Neural cell (in vitro differentiated cells): ENCODE measurements at regions not wholly inside any gene's neighbourhood (a gene's known extent, or its start where the extent isn't known, plus 50 kb on each side); places are given as distances from the start of the nearest gene placed in this dataset.

Experiments used
- H2AFZ ChIP-seq: fragments of 200-600, 300-800 bp; sonication (generic), shearing (Covaris generic); 2 replicates; pipeline ENCODE4 v1.6.0; 2014; ENCODE audit warnings: low read depth, mild to moderate bottlenecking, antibody characterized with exemption, low read length, moderate library complexity
- H3F3A ChIP-seq: fragments of 200-600 bp; shearing (Covaris generic); 2 replicates; pipeline ENCODE4 v1.6.1; 2016; ENCODE audit warnings: mild to moderate bottlenecking, moderate library complexity, mixed read lengths, antibody characterized with exemption, low read length; ENCODE audit not compliant: insufficient read depth, poor library complexity, severe bottlenecking
- H3K27ac ChIP-seq: fragments of 200-600, 300-800 bp; sonication (generic), shearing (Covaris generic); 2 replicates; pipeline ENCODE4 v1.5.1; 2014; ENCODE audit warnings: mild to moderate bottlenecking, low read length, moderate library complexity
- H3K27me3 ChIP-seq: fragments of 300-800, 200-600 bp; sonication (generic), shearing (Covaris generic); 2 replicates; pipeline ENCODE4 v1.6.0; 2014; ENCODE audit warnings: mild to moderate bottlenecking, low read depth, low read length, moderate library complexity; ENCODE audit not compliant: insufficient read depth
- H3K36me3 ChIP-seq: fragments of 300-800, 200-600 bp; sonication (generic), shearing (Covaris generic); 2 replicates; pipeline ENCODE4 v1.5.1; 2014; ENCODE audit warnings: mild to moderate bottlenecking, antibody characterized with exemption, low read length, moderate library complexity; ENCODE audit not compliant: insufficient read depth
- H3K4me2 ChIP-seq: fragments of 300-800, 200-600 bp; sonication (generic), shearing (Covaris generic); 2 replicates; pipeline ENCODE4 v1.6.0; 2014; ENCODE audit warnings: mild to moderate bottlenecking, low read length
- H3K4me3 ChIP-seq: fragments of 300-800, 200-600 bp; sonication (generic), shearing (Covaris generic); 2 replicates; pipeline ENCODE4 v1.5.1; 2014; ENCODE audit warnings: mild to moderate bottlenecking, low read length, moderate library complexity
- H3K79me2 ChIP-seq: fragments of 200-600 bp; shearing (Covaris generic); replicated peaks from 2 replicates; pipeline ENCODE4 v1.6.0; 2014; ENCODE audit warnings: mild to moderate bottlenecking, low read length, moderate library complexity; ENCODE audit not compliant: insufficient read depth
- H3K9ac ChIP-seq: fragments of 300-800, 200-600 bp; sonication (generic), shearing (Covaris generic); 2 replicates; pipeline ENCODE4 v1.6.1; 2016; ENCODE audit warnings: mild to moderate bottlenecking, low read length, mixed read lengths
- H3K9me2 ChIP-seq: fragments of 200-600 bp; shearing (Covaris generic); 2 replicates; pipeline ENCODE4 v1.6.1; 2016; ENCODE audit warnings: mild to moderate bottlenecking, low read length, mixed read lengths; ENCODE audit not compliant: insufficient read depth
- H3K9me3 ChIP-seq: fragments of 200-600, 300-800 bp; sonication (generic), shearing (Covaris generic); 2 replicates; pipeline ENCODE4 v1.6.1; 2016; ENCODE audit warnings: mild to moderate bottlenecking, mixed run types, low read length, moderate library complexity, mixed read lengths
- H4K20me1 ChIP-seq: fragments of 200-600 bp; shearing (Covaris generic); 2 replicates; pipeline ENCODE4 v1.6.1; 2016; ENCODE audit warnings: mild to moderate bottlenecking, mixed run types; ENCODE audit not compliant: insufficient read depth
- EP300 ChIP-seq: fragments of 450-650 bp; conservative IDR thresholded peaks from 2 replicates; pipeline ENCODE4 v1.6.1; 2014; ENCODE audit warnings: antibody characterized with exemption, mild to moderate bottlenecking, moderate library complexity; ENCODE audit not compliant: poor library complexity, severe bottlenecking
- EZH2 ChIP-seq: fragments of 200-600, 300-800 bp; shearing (Covaris generic), sonication (generic); IDR thresholded peaks from 2 replicates; pipeline ENCODE4 v1.6.1; 2014; ENCODE audit warnings: antibody characterized with exemption, low read length, borderline replicate concordance, mild to moderate bottlenecking; ENCODE audit not compliant: insufficient read depth, poor library complexity, severe bottlenecking
- MXI1 ChIP-seq: fragments of 450-650 bp; conservative IDR thresholded peaks from 2 replicates; pipeline ENCODE4 v1.6.1; 2014; ENCODE audit warnings: antibody characterized with exemption, mild to moderate bottlenecking; ENCODE audit not compliant: poor library complexity, severe bottlenecking
- POLR2AphosphoS5 ChIP-seq: IDR thresholded peaks from 2 replicates; pipeline ENCODE4 v1.6.1; 2012
- RAD21 ChIP-seq: fragments of 450-650 bp; conservative IDR thresholded peaks from 2 replicates; pipeline ENCODE4 v1.6.1; 2014; ENCODE audit warnings: antibody characterized with exemption, mild to moderate bottlenecking, moderate library complexity
- SMC3 ChIP-seq: fragments of 450-650 bp; conservative IDR thresholded peaks from 2 replicates; pipeline ENCODE4 v1.6.1; 2014; ENCODE audit warnings: antibody characterized with exemption, mild to moderate bottlenecking, moderate library complexity; ENCODE audit not compliant: poor library complexity
- TAF1 ChIP-seq: IDR thresholded peaks from 2 replicates; pipeline ENCODE4 v1.6.1; 2012; ENCODE audit warnings: low read depth
- TF ChIP-seq, protein P1 (sequence below): IDR thresholded peaks from 2 replicates; pipeline ENCODE4 v1.6.1; 2012; ENCODE audit warnings: borderline replicate concordance
- TF ChIP-seq, protein P2 (sequence below): fragments of 450-650 bp; IDR thresholded peaks from 2 replicates; pipeline ENCODE4 v1.5.1; 2014; ENCODE audit warnings: antibody characterized with exemption, mild to moderate bottlenecking, moderate library complexity; ENCODE audit not compliant: poor library complexity, severe bottlenecking

DNA sequence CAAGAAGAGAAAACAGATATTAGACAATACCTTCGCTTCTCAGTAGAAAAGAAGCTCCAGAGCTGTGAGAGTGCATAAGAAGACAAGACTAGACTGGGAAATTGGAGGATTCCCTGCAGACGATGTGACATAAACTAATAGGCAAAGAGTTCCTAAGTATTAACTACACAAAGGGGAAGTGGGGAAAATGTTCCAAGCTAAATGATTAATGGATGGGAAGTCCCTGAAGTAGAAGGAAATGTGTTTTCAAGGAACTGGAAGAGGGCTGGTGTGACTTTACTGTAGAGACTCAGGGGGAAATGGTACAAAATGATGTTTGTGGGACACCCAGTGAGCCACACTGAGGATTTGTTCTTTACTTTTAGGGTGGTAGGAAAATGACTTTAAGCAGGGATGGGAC, 69.7 kb upstream of the DCLK2 start:
- Histone ChIP-seq H3F3A (no peaks in the 10 kb centered on the region), H3K27me3 (no peaks in the 10 kb centered on the region), H3K4me3 (no peak overlapping the region), H3K4me2 (no peak overlapping the region), H3K36me3 (no peaks in the 10 kb centered on the region), H4K20me1 (no peaks in the 10 kb centered on the region), H2AFZ (no peak overlapping the region), H3K9ac (no peak overlapping the region), H3K9me3 (no peaks in the 10 kb centered on the region), H3K27ac (no peak overlapping the region), H3K9me2 (no peaks in the 10 kb centered on the region), H3K79me2 (no peaks in the 10 kb centered on the region)
- TF ChIP-seq EP300 (no peak), SMC3 (no peak), RAD21 (no peak), MXI1 (no peak), EZH2 (no peak), POLR2AphosphoS5 (no peak), TAF1 (no peak)
- TF ChIP-seq, protein P1, sequence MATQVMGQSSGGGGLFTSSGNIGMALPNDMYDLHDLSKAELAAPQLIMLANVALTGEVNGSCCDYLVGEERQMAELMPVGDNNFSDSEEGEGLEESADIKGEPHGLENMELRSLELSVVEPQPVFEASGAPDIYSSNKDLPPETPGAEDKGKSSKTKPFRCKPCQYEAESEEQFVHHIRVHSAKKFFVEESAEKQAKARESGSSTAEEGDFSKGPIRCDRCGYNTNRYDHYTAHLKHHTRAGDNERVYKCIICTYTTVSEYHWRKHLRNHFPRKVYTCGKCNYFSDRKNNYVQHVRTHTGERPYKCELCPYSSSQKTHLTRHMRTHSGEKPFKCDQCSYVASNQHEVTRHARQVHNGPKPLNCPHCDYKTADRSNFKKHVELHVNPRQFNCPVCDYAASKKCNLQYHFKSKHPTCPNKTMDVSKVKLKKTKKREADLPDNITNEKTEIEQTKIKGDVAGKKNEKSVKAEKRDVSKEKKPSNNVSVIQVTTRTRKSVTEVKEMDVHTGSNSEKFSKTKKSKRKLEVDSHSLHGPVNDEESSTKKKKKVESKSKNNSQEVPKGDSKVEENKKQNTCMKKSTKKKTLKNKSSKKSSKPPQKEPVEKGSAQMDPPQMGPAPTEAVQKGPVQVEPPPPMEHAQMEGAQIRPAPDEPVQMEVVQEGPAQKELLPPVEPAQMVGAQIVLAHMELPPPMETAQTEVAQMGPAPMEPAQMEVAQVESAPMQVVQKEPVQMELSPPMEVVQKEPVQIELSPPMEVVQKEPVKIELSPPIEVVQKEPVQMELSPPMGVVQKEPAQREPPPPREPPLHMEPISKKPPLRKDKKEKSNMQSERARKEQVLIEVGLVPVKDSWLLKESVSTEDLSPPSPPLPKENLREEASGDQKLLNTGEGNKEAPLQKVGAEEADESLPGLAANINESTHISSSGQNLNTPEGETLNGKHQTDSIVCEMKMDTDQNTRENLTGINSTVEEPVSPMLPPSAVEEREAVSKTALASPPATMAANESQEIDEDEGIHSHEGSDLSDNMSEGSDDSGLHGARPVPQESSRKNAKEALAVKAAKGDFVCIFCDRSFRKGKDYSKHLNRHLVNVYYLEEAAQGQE: no peak
- TF ChIP-seq, protein P2, sequence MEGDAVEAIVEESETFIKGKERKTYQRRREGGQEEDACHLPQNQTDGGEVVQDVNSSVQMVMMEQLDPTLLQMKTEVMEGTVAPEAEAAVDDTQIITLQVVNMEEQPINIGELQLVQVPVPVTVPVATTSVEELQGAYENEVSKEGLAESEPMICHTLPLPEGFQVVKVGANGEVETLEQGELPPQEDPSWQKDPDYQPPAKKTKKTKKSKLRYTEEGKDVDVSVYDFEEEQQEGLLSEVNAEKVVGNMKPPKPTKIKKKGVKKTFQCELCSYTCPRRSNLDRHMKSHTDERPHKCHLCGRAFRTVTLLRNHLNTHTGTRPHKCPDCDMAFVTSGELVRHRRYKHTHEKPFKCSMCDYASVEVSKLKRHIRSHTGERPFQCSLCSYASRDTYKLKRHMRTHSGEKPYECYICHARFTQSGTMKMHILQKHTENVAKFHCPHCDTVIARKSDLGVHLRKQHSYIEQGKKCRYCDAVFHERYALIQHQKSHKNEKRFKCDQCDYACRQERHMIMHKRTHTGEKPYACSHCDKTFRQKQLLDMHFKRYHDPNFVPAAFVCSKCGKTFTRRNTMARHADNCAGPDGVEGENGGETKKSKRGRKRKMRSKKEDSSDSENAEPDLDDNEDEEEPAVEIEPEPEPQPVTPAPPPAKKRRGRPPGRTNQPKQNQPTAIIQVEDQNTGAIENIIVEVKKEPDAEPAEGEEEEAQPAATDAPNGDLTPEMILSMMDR: no peak

DNA sequence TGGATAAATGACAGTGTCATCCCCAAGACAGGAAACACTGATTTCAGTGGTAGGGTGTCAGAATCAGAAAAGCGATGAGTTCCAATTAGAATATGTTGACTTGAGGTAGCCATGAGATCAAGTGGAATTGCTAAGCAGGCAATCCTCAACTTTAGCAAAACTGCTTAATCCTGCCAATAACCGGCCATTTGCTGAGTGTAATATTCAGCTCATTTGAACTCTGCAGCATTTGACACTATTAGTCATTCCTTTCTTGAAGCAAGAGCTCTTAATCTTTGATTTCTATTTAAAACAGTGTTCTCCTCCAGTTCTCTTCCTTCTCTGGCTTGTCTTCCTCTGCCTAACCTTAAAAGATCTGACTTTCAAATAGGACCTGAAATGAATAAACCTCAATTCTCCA, 68.7 kb upstream of the DCLK2 start:
- no peak overlapping the region for H2AFZ ChIP-seq
- H3K4me3 ChIP-seq: no peak overlapping the region
- no peaks in the 10 kb centered on the region for H3K27me3 ChIP-seq
- no peaks in the 10 kb centered on the region for H3F3A ChIP-seq
- H3K9me3 ChIP-seq: no peaks in the 10 kb centered on the region
- H3K27ac ChIP-seq: no peak overlapping the region
- no peaks in the 10 kb centered on the region for H3K79me2 ChIP-seq
- TF ChIP-seq EP300 (no peak), EZH2 (no peak), POLR2AphosphoS5 (no peak)
- no peaks in the 10 kb centered on the region for H4K20me1 ChIP-seq
- no peak overlapping the region for H3K9ac ChIP-seq
- no peaks in the 10 kb centered on the region for H3K9me2 ChIP-seq
- no peaks in the 10 kb centered on the region for H3K36me3 ChIP-seq
- no peak overlapping the region for H3K4me2 ChIP-seq
